ENCODE measurements at regions not wholly inside any gene's neighbourhood (a gene's known extent, or its start where the extent isn't known, plus 50 kb on each side); places are given as distances from the start of the nearest gene placed in this dataset.
A peak's percentile ranks its signal among the peaks of the same experiment; 100 is the strongest.
"Not testable (repeated sequence)": the region's sequence is repeated elsewhere in the genome, so short reads cannot be mapped to it uniquely, and the experiment has no call there.

- DNase-seq (ENCODE audit: insufficient read length, low spot score), result not testable (repeated sequence)
- peak; percentile 72 for FAIRE-seq
Measured at GRCh38 chr2:89245478-89245877, 554.0 kb downstream of the RPIA start.

- FAIRE-seq; DNase-seq (ENCODE audit: insufficient read length, low spot score): not testable (repeated sequence)
Measured at GRCh38 chr2:89246027-89246426, 554.6 kb downstream of the RPIA start.

GRCh38 chr2:89246620-89247019, 555.1 kb downstream of the RPIA start:
- FAIRE-seq; DNase-seq (ENCODE audit: insufficient read length, low spot score): not testable (repeated sequence)

- FAIRE-seq; DNase-seq (ENCODE audit: insufficient read length, low spot score): not testable (repeated sequence)
Measured at GRCh38 chr2:89255013-89255412, 563.5 kb downstream of the RPIA start.

GRCh38 chr2:89273443-89273842, 582.0 kb downstream of the RPIA start:
- DNase-seq (ENCODE audit: insufficient read length, low spot score); FAIRE-seq: not testable (repeated sequence)

GRCh38 chr2:89280536-89280935, 589.1 kb downstream of the RPIA start:
- not testable (repeated sequence) for DNase-seq (ENCODE audit: insufficient read length, low spot score)

GRCh38 chr2:89286448-89287080, 595.1 kb downstream of the RPIA start:
- not testable (repeated sequence) for DNase-seq (ENCODE audit: insufficient read length, low spot score); FAIRE-seq

More at GRCh38 chr2:89280536-89280935, 589.1 kb downstream of the RPIA start:
- not testable (repeated sequence) for FAIRE-seq

GRCh38 chr2:89287084-89287483, 595.6 kb downstream of the RPIA start:
- not testable (repeated sequence) for FAIRE-seq; DNase-seq (ENCODE audit: insufficient read length, low spot score)

- not testable (repeated sequence) for FAIRE-seq
Measured at GRCh38 chr2:89291717-89292298, 600.3 kb downstream of the RPIA start.

GRCh38 chr2:89293399-89293798, 601.9 kb downstream of the RPIA start:
- not testable (repeated sequence) for FAIRE-seq; DNase-seq (ENCODE audit: insufficient read length, low spot score)

More at GRCh38 chr2:89291717-89292298, 600.3 kb downstream of the RPIA start:
- DNase-seq (ENCODE audit: insufficient read length, low spot score), result not testable (repeated sequence)

GRCh38 chr2:89294335-89294734, 602.9 kb downstream of the RPIA start:
- DNase-seq (ENCODE audit: insufficient read length, low spot score), result not testable (repeated sequence)
- peak; percentile 28 for FAIRE-seq

- peak; percentile 18 for FAIRE-seq
- DNase-seq (ENCODE audit: insufficient read length, low spot score), result not testable (repeated sequence)
Measured at GRCh38 chr2:89296820-89297398, 605.4 kb downstream of the RPIA start.

GRCh38 chr2:89299196-89299595, 607.7 kb downstream of the RPIA start:
- DNase-seq (ENCODE audit: insufficient read length, low spot score); FAIRE-seq: not testable (repeated sequence)

GRCh38 chr2:89305623-89306022, 614.1 kb downstream of the RPIA start:
- FAIRE-seq, result not testable (repeated sequence)

GRCh38 chr2:89306869-89307637, 615.6 kb downstream of the RPIA start:
- DNase-seq (ENCODE audit: insufficient read length, low spot score); FAIRE-seq: not testable (repeated sequence)

More at GRCh38 chr2:89305623-89306022, 614.1 kb downstream of the RPIA start:
- not testable (repeated sequence) for DNase-seq (ENCODE audit: insufficient read length, low spot score)

- DNase-seq (ENCODE audit: insufficient read length, low spot score); FAIRE-seq: not testable (repeated sequence)
Measured at GRCh38 chr2:89318990-89319389, 627.5 kb downstream of the RPIA start.

- not testable (repeated sequence) for DNase-seq (ENCODE audit: insufficient read length, low spot score); FAIRE-seq
Measured at GRCh38 chr2:89325894-89326293, 634.4 kb downstream of the RPIA start.

- DNase-seq (ENCODE audit: insufficient read length, low spot score); FAIRE-seq: not testable (repeated sequence)
Measured at GRCh38 chr2:89326455-89326854, 635.0 kb downstream of the RPIA start.

- not testable (repeated sequence) for FAIRE-seq; DNase-seq (ENCODE audit: insufficient read length, low spot score)
Measured at GRCh38 chr2:89328790-89329189, 637.3 kb downstream of the RPIA start.

Data from GM19239 (cell line).